GM21825 (cell line): ENCODE measurements at regions not wholly inside any gene's neighbourhood (a gene's known extent, or its start where the extent isn't known, plus 50 kb on each side); places are given as distances from the start of the nearest gene placed in this dataset.

ENCODE experiments used
- ATAC-seq: cut with Tn5 transposase; IDR thresholded peaks from one replicate; pipeline ENCODE4 v1.9.1; 2021; ENCODE audit warnings: mild to moderate bottlenecking, moderate library complexity; ENCODE audit not compliant: unreplicated experiment

GRCh38 chr11:92779746-92780145 lies 189.7 kb upstream of the MTNR1B start:
- no peak for ATAC-seq

GRCh38 chr11:92781151-92781550 lies 188.3 kb upstream of the MTNR1B start:
- ATAC-seq: no peak

GRCh38 chr11:92782806-92783205 lies 186.6 kb upstream of the MTNR1B start:
- ATAC-seq: no peak

GRCh38 chr11:92784331-92784730 lies 185.1 kb upstream of the MTNR1B start:
- ATAC-seq: no peak

- no peak for ATAC-seq
These were observed 181.8 kb upstream of the MTNR1B start for GRCh38 chr11:92787638-92788037.

GRCh38 chr11:92789761-92790160 lies 179.7 kb upstream of the MTNR1B start:
- ATAC-seq: no peak

GRCh38 chr11:92790366-92790765 lies 179.1 kb upstream of the MTNR1B start:
- ATAC-seq: no peak

- no peak for ATAC-seq
These were observed 178.4 kb upstream of the MTNR1B start for GRCh38 chr11:92790926-92791616.

- no peak for ATAC-seq
These were observed 177.6 kb upstream of the MTNR1B start for GRCh38 chr11:92791886-92792285.

- ATAC-seq: no peak
These were observed 176.3 kb upstream of the MTNR1B start for GRCh38 chr11:92793189-92793588.

GRCh38 chr11:92794783-92795182 lies 174.7 kb upstream of the MTNR1B start:
- no peak for ATAC-seq

- ATAC-seq: no peak
These were observed 172.7 kb upstream of the MTNR1B start for GRCh38 chr11:92796744-92797143.

GRCh38 chr11:92797874-92798273 lies 171.6 kb upstream of the MTNR1B start:
- no peak for ATAC-seq

GRCh38 chr11:92801685-92802084 lies 167.8 kb upstream of the MTNR1B start:
- ATAC-seq: no peak

- ATAC-seq: no peak
These were observed 166.8 kb upstream of the MTNR1B start for GRCh38 chr11:92802644-92803043.

GRCh38 chr11:92803391-92803790 lies 166.1 kb upstream of the MTNR1B start:
- no peak for ATAC-seq

GRCh38 chr11:92804388-92804966 lies 165.0 kb upstream of the MTNR1B start:
- no peak for ATAC-seq

GRCh38 chr11:92808022-92808421 lies 161.4 kb upstream of the MTNR1B start:
- ATAC-seq: no peak

- no peak for ATAC-seq
These were observed 158.9 kb upstream of the MTNR1B start for GRCh38 chr11:92810423-92811064.

GRCh38 chr11:92811341-92811740 lies 158.1 kb upstream of the MTNR1B start:
- ATAC-seq: no peak

- ATAC-seq: no peak
These were observed 156.6 kb upstream of the MTNR1B start for GRCh38 chr11:92812841-92813240.

GRCh38 chr11:92819830-92820229 lies 149.6 kb upstream of the MTNR1B start:
- no peak for ATAC-seq
